Colonic mucosa (tissue), 4 donors: ENCODE measurements at regions not wholly inside any gene's neighbourhood (a gene's known extent, or its start where the extent isn't known, plus 50 kb on each side); places are given as distances from the start of the nearest gene placed in this dataset.
"Not testable (repeated sequence)": the region's sequence is repeated elsewhere in the genome, so short reads cannot be mapped to it uniquely, and the experiment has no call there.

ENCODE experiments used
- DNase-seq: peaks from one replicate; pipeline ENCODE4 v3.0.0-alpha.2; 2020
- H3K27ac ChIP-seq: fragments of 200-600 bp; one replicate; pipeline ENCODE4 v1.8.0; 2021
- H3K27me3 ChIP-seq: fragments of 200-600 bp; one replicate; pipeline ENCODE4 v1.8.0; 2021
- H3K36me3 ChIP-seq: fragments of 200-600 bp; one replicate; pipeline ENCODE4 v1.8.0; 2021
- H3K4me1 ChIP-seq: fragments of 200-600 bp; one replicate; pipeline ENCODE4 v1.8.0; 2021; ENCODE audit warnings: mild to moderate bottlenecking
- H3K4me3 ChIP-seq: fragments of 200-600 bp; one replicate; pipeline ENCODE4 v1.8.0; 2021
- H3K9ac ChIP-seq, 2 donors: one replicate each; pipeline ENCODE4 v1.7.0; 2013; ENCODE audit warnings: control low read depth in 2 of 2, low read depth in 2 of 2, low read length in 2 of 2
- H3K9me3 ChIP-seq: fragments of 200-600 bp; one replicate; pipeline ENCODE4 v1.8.0; 2021
- intact Hi-C: fragments of 100-400 bp; cut with DNase I; formaldehyde crosslinking; loops from one replicate; pipeline ENCODE4 v1.14.1; 2022
- TF ChIP-seq, protein P1 (sequence below): fragments of 200-600 bp; IDR thresholded peaks from one replicate; pipeline ENCODE4 v1.8.0; 2022; ENCODE audit warnings: antibody characterized with exemption, mild to moderate bottlenecking
- donor health status: healthy.
- donor health status: DM: no; HTN: no; CAD: no.
- donor health status: DM: no; HTN: no; CAD: no.

DNA sequence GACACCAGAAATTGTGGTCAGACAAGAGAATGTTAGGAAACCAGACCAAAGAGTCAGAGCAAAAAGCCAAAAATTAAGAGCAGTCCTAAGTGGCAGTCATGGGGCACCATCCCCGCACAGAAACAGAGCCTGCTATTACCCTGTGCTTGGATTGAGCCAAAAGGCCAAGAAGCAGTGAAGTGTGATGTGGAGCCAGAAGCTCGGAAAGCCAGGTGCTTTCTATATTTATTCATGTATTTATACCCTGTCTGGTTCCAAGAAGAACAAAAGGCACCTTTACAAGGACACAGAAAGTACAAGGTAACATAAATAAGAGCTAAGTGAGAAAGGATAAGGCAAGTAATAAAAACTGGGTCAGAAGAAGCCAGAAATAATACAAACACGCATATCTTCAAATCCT, 336.2 kb upstream of the CNR1 start:
- H3K9me3 ChIP-seq = no peaks in the 10 kb centered on the region
- no peak overlapping the region for H3K4me3 ChIP-seq
- no peak for DNase-seq
- H3K9ac ChIP-seq = no peak overlapping the region
- TF ChIP-seq, protein P1, sequence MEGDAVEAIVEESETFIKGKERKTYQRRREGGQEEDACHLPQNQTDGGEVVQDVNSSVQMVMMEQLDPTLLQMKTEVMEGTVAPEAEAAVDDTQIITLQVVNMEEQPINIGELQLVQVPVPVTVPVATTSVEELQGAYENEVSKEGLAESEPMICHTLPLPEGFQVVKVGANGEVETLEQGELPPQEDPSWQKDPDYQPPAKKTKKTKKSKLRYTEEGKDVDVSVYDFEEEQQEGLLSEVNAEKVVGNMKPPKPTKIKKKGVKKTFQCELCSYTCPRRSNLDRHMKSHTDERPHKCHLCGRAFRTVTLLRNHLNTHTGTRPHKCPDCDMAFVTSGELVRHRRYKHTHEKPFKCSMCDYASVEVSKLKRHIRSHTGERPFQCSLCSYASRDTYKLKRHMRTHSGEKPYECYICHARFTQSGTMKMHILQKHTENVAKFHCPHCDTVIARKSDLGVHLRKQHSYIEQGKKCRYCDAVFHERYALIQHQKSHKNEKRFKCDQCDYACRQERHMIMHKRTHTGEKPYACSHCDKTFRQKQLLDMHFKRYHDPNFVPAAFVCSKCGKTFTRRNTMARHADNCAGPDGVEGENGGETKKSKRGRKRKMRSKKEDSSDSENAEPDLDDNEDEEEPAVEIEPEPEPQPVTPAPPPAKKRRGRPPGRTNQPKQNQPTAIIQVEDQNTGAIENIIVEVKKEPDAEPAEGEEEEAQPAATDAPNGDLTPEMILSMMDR = no peak
- H3K36me3 ChIP-seq = no peaks in the 10 kb centered on the region
- intact Hi-C loops = no loop called here
- no peak overlapping the region for H3K27ac ChIP-seq
- H3K27me3 ChIP-seq = no peaks in the 10 kb centered on the region
- H3K4me1 ChIP-seq = no peaks in the 10 kb centered on the region

DNA sequence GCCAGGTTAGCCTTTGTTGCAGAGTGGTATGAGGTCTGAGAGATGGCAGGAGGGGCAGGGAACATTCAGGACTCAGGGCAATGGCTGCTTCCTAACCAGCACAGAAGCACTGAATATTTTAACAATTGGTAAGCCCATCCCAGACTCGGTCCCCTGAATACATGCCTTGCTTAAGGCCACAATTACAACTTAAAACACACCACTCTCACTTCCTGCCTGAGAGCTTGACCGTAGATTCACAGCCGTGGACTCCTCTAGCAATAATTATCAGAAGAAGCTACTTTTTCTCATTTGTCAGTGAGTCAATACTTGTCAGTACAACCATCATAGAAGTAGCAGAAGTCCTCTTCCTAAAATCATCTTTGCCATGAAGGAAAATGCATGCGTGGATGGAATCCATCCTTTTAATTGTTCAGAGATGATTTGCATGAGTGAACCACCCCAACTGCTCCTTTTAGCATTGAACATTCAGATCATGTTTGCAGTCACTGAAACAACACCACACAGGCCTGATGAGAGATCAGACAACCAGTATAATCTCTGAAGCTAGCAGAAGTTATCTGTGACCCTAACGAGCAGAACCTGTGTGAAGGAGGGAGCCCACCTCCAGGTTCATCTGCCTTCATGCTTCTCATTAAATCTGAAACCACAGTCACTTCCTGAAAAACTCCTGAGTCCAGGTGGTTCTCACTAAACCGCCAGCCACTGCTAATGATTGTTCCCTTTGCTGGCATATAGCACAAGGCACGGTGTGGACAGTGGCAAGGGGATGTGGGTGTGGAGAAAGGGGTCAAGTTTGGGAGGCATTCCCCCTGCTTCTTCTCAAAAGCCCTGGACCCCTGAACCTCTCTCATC, 333.9 kb upstream of the CNR1 start:
- no peak for DNase-seq
- intact Hi-C loops = no loop called here
- Histone ChIP-seq H3K4me3 (no peak overlapping the region), H3K36me3 (no peaks in the 10 kb centered on the region), H3K9me3 (no peaks in the 10 kb centered on the region), H3K27ac (no peak overlapping the region), H3K9ac (no peak overlapping the region), H3K27me3 (no peaks in the 10 kb centered on the region), H3K4me1 (no peaks in the 10 kb centered on the region)
- TF ChIP-seq, protein P1 = no peak

DNA sequence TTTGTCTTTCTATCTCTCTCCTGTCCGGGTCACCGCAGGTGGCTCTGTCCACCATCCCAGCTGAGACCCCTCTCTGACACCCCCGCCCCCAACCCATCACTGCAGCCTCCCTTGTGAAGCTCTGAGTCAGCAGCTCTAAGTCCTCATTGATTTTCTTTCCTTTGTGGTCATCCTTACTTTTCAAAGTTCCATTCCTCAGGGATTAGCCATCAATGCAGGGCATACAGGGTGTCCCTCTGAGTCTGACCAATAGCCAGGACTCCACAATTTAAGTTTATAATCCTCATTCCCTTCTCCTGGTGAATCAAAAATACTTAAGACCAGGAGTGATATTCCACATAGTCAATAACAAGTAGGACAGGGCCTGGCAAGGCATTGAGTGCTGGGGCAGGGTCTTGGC, 333.3 kb upstream of the CNR1 start:
- no peak for DNase-seq
- no peak overlapping the region for H3K27ac ChIP-seq
- no peak overlapping the region for H3K9ac ChIP-seq
- H3K9me3 ChIP-seq = no peaks in the 10 kb centered on the region
- H3K4me1 ChIP-seq = no peaks in the 10 kb centered on the region
- no peaks in the 10 kb centered on the region for H3K36me3 ChIP-seq
- H3K4me3 ChIP-seq = no peak overlapping the region
- H3K27me3 ChIP-seq = no peaks in the 10 kb centered on the region
- intact Hi-C loops = no loop called here
- TF ChIP-seq, protein P1 = no peak

DNA sequence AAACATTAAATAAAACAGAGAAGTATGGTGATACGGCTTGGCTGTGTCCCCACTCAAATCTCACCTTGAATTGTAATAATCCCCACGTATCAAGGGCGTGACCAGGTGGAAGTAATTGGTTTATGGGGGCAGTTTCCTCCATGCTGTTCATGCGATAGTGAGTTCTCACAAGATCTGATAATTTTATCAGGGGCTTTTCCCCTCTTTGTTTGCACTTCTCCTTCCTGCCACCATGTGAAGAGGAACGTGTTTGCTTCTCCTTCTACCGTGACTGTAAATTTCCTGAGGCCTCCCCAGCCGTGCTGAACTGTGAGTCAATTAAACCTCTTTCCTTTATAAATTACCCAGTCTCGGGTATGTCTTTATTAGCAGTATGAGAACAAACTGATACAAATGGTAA, 331.3 kb upstream of the CNR1 start:
- H3K36me3 ChIP-seq, H3K4me1 ChIP-seq, intact Hi-C loops, H3K9me3 ChIP-seq, H3K4me3 ChIP-seq, H3K27ac ChIP-seq, H3K27me3 ChIP-seq, DNase-seq, H3K9ac ChIP-seq: not testable (repeated sequence)

DNA sequence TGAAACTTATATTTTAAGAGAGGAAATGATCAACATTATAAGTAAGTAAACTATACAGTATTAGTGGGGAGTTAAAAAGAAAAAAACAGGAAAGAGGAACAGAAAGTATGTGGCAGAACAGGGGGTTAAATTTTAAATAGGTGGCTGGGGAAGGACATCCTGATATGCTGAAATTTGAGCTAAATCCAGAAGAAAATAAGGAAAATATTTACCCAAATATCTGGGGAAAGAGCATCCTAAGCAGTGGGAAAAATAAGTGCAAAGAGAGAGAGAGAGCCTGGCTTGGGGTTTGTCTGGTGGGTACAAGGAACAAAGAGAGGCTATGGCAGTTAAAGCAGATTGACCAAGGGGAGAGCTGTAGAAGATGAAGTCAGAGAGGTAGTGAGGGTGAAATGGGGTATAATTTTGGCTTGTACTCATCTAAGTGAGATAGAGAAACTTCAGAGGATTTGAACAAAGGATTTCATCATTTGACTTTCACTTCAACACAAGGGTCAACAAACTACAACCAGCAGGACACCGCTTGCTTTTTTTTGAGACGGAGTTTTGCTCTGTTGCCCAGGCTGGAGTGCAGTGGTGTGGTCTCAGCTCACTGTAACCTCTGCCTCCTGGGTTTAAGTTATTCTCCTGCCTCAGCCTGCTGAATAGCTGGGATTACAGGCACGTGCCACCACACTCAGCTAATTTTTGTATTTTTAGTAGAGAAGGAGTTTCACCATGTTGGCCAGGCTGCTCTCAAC, 328.4 kb upstream of the CNR1 start:
- no peak overlapping the region for H3K4me3 ChIP-seq

More for the DNA sequence above, 328.4 kb upstream of the CNR1 start:
- H3K27ac ChIP-seq = no peak overlapping the region
- intact Hi-C loops = no loop called here
- TF ChIP-seq, protein P1 = no peak
- no peaks in the 10 kb centered on the region for H3K36me3 ChIP-seq
- no peaks in the 10 kb centered on the region for H3K9me3 ChIP-seq
- no peak overlapping the region for H3K9ac ChIP-seq
- no peaks in the 10 kb centered on the region for H3K27me3 ChIP-seq
- DNase-seq = no peak
- H3K4me1 ChIP-seq = no peaks in the 10 kb centered on the region
